ENCODE measurements at regions not wholly inside any gene's neighbourhood (a gene's known extent, or its start where the extent isn't known, plus 50 kb on each side); places are given as distances from the start of the nearest gene placed in this dataset.

DNA sequence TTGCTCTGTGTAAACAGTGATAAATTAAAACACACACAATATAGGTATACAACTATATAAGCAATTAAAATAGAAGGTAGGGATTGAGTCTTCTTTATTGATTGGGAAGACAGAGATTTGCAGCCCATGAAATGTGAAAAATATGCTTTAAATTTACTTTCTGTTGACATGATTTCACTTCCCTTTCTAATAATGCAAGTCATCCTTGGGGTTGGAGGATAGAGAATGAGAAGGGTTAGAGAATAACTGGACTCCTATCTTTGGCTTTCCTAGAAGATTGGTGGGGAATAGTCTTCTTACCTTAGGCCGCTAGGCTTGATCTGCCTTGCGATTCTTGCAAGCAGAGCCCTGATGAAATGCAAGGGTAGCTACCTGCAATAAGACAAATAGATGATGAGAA lies 339.8 kb downstream of the NYAP2 start:
- TF ChIP-seq BRF2 (CRISPR knock-in tag; IDR thresholded peaks at IDR 0.05) (no peak), EP300 (IDR thresholded peaks at IDR 0.05; ENCODE audit: low read depth in 2 of 2, low read length in 2 of 2) (no peak), EP300 (CRISPR knock-in tag; IDR thresholded peaks at IDR 0.05; ENCODE audit: borderline replicate concordance) (no peak), ZNF274 (CRISPR knock-in tag; IDR thresholded peaks at IDR 0.05) (no peak), CTCF (CRISPR knock-in tag; IDR thresholded peaks at IDR 0.05) (no peak), ZBTB3 (CRISPR knock-in tag; IDR thresholded peaks at IDR 0.05; ENCODE audit: borderline replicate concordance, low read depth) (no peak), MYC (CRISPR knock-in tag; IDR thresholded peaks at IDR 0.05; ENCODE audit: borderline replicate concordance) (no peak), ZNF225 (CRISPR knock-in tag; IDR thresholded peaks at IDR 0.05) (no peak), FOXP1 (IDR thresholded peaks at IDR 0.05) (no peak), FOXP1 (CRISPR knock-in tag; IDR thresholded peaks at IDR 0.05) (no peak), PTBP1 (IDR thresholded peaks at IDR 0.05; ENCODE audit: low read depth, low read length, poor library complexity, severe bottlenecking) (no peak), CBFB (CRISPR knock-in tag; IDR thresholded peaks at IDR 0.05) (no peak), MTA3 (CRISPR knock-in tag; IDR thresholded peaks at IDR 0.05) (no peak)
- TF ChIP-seq, protein P1, sequence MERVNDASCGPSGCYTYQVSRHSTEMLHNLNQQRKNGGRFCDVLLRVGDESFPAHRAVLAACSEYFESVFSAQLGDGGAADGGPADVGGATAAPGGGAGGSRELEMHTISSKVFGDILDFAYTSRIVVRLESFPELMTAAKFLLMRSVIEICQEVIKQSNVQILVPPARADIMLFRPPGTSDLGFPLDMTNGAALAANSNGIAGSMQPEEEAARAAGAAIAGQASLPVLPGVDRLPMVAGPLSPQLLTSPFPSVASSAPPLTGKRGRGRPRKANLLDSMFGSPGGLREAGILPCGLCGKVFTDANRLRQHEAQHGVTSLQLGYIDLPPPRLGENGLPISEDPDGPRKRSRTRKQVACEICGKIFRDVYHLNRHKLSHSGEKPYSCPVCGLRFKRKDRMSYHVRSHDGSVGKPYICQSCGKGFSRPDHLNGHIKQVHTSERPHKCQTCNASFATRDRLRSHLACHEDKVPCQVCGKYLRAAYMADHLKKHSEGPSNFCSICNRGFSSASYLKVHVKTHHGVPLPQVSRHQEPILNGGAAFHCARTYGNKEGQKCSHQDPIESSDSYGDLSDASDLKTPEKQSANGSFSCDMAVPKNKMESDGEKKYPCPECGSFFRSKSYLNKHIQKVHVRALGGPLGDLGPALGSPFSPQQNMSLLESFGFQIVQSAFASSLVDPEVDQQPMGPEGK (CRISPR knock-in tag; IDR thresholded peaks at IDR 0.05): no peak
- TF ChIP-seq, protein P2, sequence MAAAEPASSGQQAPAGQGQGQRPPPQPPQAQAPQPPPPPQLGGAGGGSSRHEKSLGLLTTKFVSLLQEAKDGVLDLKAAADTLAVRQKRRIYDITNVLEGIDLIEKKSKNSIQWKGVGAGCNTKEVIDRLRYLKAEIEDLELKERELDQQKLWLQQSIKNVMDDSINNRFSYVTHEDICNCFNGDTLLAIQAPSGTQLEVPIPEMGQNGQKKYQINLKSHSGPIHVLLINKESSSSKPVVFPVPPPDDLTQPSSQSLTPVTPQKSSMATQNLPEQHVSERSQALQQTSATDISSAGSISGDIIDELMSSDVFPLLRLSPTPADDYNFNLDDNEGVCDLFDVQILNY (CRISPR knock-in tag; conservative IDR thresholded peaks at IDR 0.05): no peak
- TF ChIP-seq, protein P3, sequence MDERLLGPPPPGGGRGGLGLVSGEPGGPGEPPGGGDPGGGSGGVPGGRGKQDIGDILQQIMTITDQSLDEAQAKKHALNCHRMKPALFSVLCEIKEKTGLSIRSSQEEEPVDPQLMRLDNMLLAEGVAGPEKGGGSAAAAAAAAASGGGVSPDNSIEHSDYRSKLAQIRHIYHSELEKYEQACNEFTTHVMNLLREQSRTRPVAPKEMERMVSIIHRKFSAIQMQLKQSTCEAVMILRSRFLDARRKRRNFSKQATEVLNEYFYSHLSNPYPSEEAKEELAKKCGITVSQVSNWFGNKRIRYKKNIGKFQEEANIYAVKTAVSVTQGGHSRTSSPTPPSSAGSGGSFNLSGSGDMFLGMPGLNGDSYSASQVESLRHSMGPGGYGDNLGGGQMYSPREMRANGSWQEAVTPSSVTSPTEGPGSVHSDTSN (CRISPR knock-in tag; IDR thresholded peaks at IDR 0.05): no peak
